Thoracic aorta (tissue), 2 donors: ENCODE measurements at regions not wholly inside any gene's neighbourhood (a gene's known extent, or its start where the extent isn't known, plus 50 kb on each side); places are given as distances from the start of the nearest gene placed in this dataset.

Experiments used
- ATAC-seq: fragments of 150-250 bp; one replicate; pipeline ENCODE4 v1.8.0; 2017; ENCODE audit warnings: low read depth; ENCODE audit not compliant: insufficient number of reproducible peaks, low FRiP score
- DNase-seq: peaks from one replicate; pipeline ENCODE4 v3.0.0-alpha.2; 2020; ENCODE audit warnings: low spot score
- H3K27ac ChIP-seq, 2 donors: fragments of 200-600 bp; sonication (generic); 1 replicate in 1 of 2; 2 replicates in 1 of 2; pipeline ENCODE4 v1.5.1; 2016; ENCODE audit warnings: mild to moderate bottlenecking in 2 of 2, moderate library complexity in 2 of 2
- H3K27me3 ChIP-seq: fragments of 200-600 bp; sonication (generic); replicated peaks from 2 replicates; pipeline ENCODE4 v1.6.0; 2016; ENCODE audit warnings: mild to moderate bottlenecking; ENCODE audit not compliant: insufficient read depth
- H3K36me3 ChIP-seq: fragments of 200-600 bp; sonication (generic); one replicate; pipeline ENCODE4 v1.5.1; 2016
- H3K4me1 ChIP-seq, 2 donors: fragments of 200-600 bp; sonication (generic); 1 replicate in 1 of 2; 2 replicates in 1 of 2; pipeline versions ENCODE4 v1.5.1 to v1.6.0; 2016; ENCODE audit warnings: low read depth in 2 of 2, mild to moderate bottlenecking in 1 of 2; ENCODE audit not compliant: control insufficient read depth in 1 of 2
- H3K4me3 ChIP-seq: fragments of 200-600 bp; sonication (generic); 2 replicates; pipeline ENCODE4 v1.5.1; 2016; ENCODE audit warnings: mild to moderate bottlenecking
- H3K9me3 ChIP-seq: fragments of 200-600 bp; sonication (generic); 2 replicates; pipeline ENCODE4 v1.5.1; 2016
- CTCF ChIP-seq: fragments of 200-600 bp; sonication (generic); IDR thresholded peaks from one replicate; pipeline ENCODE4 v1.5.1; 2019; ENCODE audit warnings: antibody characterized with exemption

GRCh38 chr6:47371870-47372255 is 62.2 kb upstream of the TNFRSF21 start:
- no peak overlapping the region for H3K27ac ChIP-seq
- H3K4me3 ChIP-seq: no peak overlapping the region
- no peak for TF ChIP-seq CTCF
- H3K36me3 ChIP-seq: no peaks in the 10 kb centered on the region
- DNase-seq (no peak), ATAC-seq (no peak)
- no peaks in the 10 kb centered on the region for H3K9me3 ChIP-seq
- no peaks in the 10 kb centered on the region for H3K27me3 ChIP-seq
- H3K4me1 ChIP-seq: no peaks in the 10 kb centered on the region

- no peak for ATAC-seq
- no peak for TF ChIP-seq CTCF
Measured at GRCh38 chr6:47372318-47372717, 62.6 kb upstream of the TNFRSF21 start.

GRCh38 chr6:47375426-47375825 is 65.7 kb upstream of the TNFRSF21 start:
- no peak for ATAC-seq

More at GRCh38 chr6:47372318-47372717, 62.6 kb upstream of the TNFRSF21 start:
- Histone ChIP-seq H3K27me3 (no peaks in the 10 kb centered on the region), H3K4me3 (no peak overlapping the region), H3K27ac (no peak overlapping the region), H3K4me1 (no peaks in the 10 kb centered on the region), H3K36me3 (no peaks in the 10 kb centered on the region), H3K9me3 (no peaks in the 10 kb centered on the region)
- no peak for DNase-seq

GRCh38 chr6:47376930-47377329 is 67.2 kb upstream of the TNFRSF21 start:
- H3K27ac ChIP-seq: no peak overlapping the region
- H3K4me3 ChIP-seq: no peak overlapping the region
- H3K9me3 ChIP-seq: no peaks in the 10 kb centered on the region
- ATAC-seq (no peak), DNase-seq (no peak)
- no peak for TF ChIP-seq CTCF
- H3K36me3 ChIP-seq: no peaks in the 10 kb centered on the region
- peaks cover 3% of the 10 kb centered on the region for H3K27me3 ChIP-seq
- no peaks in the 10 kb centered on the region for H3K4me1 ChIP-seq

More at GRCh38 chr6:47375426-47375825, 65.7 kb upstream of the TNFRSF21 start:
- Histone ChIP-seq H3K9me3 (no peaks in the 10 kb centered on the region), H3K4me1 (no peaks in the 10 kb centered on the region), H3K36me3 (no peaks in the 10 kb centered on the region), H3K27ac (no peak overlapping the region), H3K27me3 (peaks cover 3% of the 10 kb centered on the region), H3K4me3 (no peak overlapping the region)
- no peak for TF ChIP-seq CTCF
- DNase-seq: no peak

GRCh38 chr6:47377971-47378370 is 68.3 kb upstream of the TNFRSF21 start:
- no peaks in the 10 kb centered on the region for H3K9me3 ChIP-seq
- no peak overlapping the region for H3K27ac ChIP-seq
- no peaks in the 10 kb centered on the region for H3K4me1 ChIP-seq
- ATAC-seq (no peak), DNase-seq (no peak)
- peaks cover 3% of the 10 kb centered on the region for H3K27me3 ChIP-seq
- no peaks in the 10 kb centered on the region for H3K36me3 ChIP-seq
- no peak overlapping the region for H3K4me3 ChIP-seq
- TF ChIP-seq CTCF: no peak
